NCI-H2081 (cell line): ENCODE measurements at regions not wholly inside any gene's neighbourhood (a gene's known extent, or its start where the extent isn't known, plus 50 kb on each side); places are given as distances from the start of the nearest gene placed in this dataset.

Experiments used
- DNase-seq, 2 experiments: peaks; one replicate each; lab custom pipeline; 2025; lab: John Stamatoyannopoulos, UW

- DNase-seq = no peak
These were observed 349.3 kb upstream of the SLC14A2 start for GRCh38 chr18:45266023-45266422.

GRCh38 chr18:45267622-45268021 lies 347.7 kb upstream of the SLC14A2 start:
- no peak for DNase-seq

- DNase-seq = no peak
These were observed 346.7 kb upstream of the SLC14A2 start for GRCh38 chr18:45268583-45268982.

- DNase-seq = no peak
These were observed 344.9 kb upstream of the SLC14A2 start for GRCh38 chr18:45270289-45270771.

- no peak for DNase-seq
These were observed 341.2 kb upstream of the SLC14A2 start for GRCh38 chr18:45274026-45274425.

GRCh38 chr18:45275367-45276113 lies 339.7 kb upstream of the SLC14A2 start:
- DNase-seq = peak in 1 of 2 experiments; percentile 14

GRCh38 chr18:45276878-45277277 lies 338.4 kb upstream of the SLC14A2 start:
- DNase-seq = no peak

GRCh38 chr18:45277908-45278307 lies 337.4 kb upstream of the SLC14A2 start:
- no peak for DNase-seq

GRCh38 chr18:45280481-45281276 lies 334.6 kb upstream of the SLC14A2 start:
- DNase-seq = no peak

- no peak for DNase-seq
These were observed 333.0 kb upstream of the SLC14A2 start for GRCh38 chr18:45282101-45282812.

- no peak for DNase-seq
These were observed 331.1 kb upstream of the SLC14A2 start for GRCh38 chr18:45284174-45284573.

GRCh38 chr18:45284851-45285250 lies 330.4 kb upstream of the SLC14A2 start:
- DNase-seq = no peak

GRCh38 chr18:45285251-45285650 lies 330.0 kb upstream of the SLC14A2 start:
- DNase-seq = no peak

GRCh38 chr18:45286431-45286830 lies 328.8 kb upstream of the SLC14A2 start:
- no peak for DNase-seq

- DNase-seq = no peak
These were observed 327.7 kb upstream of the SLC14A2 start for GRCh38 chr18:45287531-45287930.

GRCh38 chr18:45290364-45290763 lies 324.9 kb upstream of the SLC14A2 start:
- DNase-seq = no peak

- peak; percentile 0 to 37 for DNase-seq
These were observed 323.4 kb upstream of the SLC14A2 start for GRCh38 chr18:45291621-45292615.

GRCh38 chr18:45295388-45295787 lies 319.9 kb upstream of the SLC14A2 start:
- DNase-seq = no peak

- no peak for DNase-seq
These were observed 316.3 kb upstream of the SLC14A2 start for GRCh38 chr18:45298986-45299385.

GRCh38 chr18:45303026-45303425 lies 312.2 kb upstream of the SLC14A2 start:
- no peak for DNase-seq

GRCh38 chr18:45304558-45304957 lies 310.7 kb upstream of the SLC14A2 start:
- no peak for DNase-seq
